H1 (cell line): ENCODE measurements at regions not wholly inside any gene's neighbourhood (a gene's known extent, or its start where the extent isn't known, plus 50 kb on each side); places are given as distances from the start of the nearest gene placed in this dataset.

ENCODE experiments used
- BRCA1 ChIP-seq: IDR thresholded peaks from 2 replicates; pipeline ENCODE4 v1.6.1; 2012; ENCODE audit warnings: low read depth, low read length, improper control_type of control experiment
- RAD21 ChIP-seq, 2 experiments: IDR thresholded peaks in 1 of 2; conservative IDR thresholded peaks in 1 of 2; 2 replicates each; pipeline ENCODE4 v1.6.1; 2011; ENCODE audit warnings: low read depth in 2 of 2, low read length in 2 of 2, improper control_type of control experiment in 1 of 2, inconsistent platforms in 1 of 2, mild to moderate bottlenecking in 1 of 2, moderate library complexity in 1 of 2
- TF ChIP-seq, protein P1 (sequence below): fragments of 300-600 bp; sonication (generic); IDR thresholded peaks from 2 replicates; pipeline ENCODE4 v1.7.1; 2012; ENCODE audit warnings: low read length, moderate library complexity, mild to moderate bottlenecking, inconsistent platforms; ENCODE audit not compliant: insufficient replicate concordance

DNA sequence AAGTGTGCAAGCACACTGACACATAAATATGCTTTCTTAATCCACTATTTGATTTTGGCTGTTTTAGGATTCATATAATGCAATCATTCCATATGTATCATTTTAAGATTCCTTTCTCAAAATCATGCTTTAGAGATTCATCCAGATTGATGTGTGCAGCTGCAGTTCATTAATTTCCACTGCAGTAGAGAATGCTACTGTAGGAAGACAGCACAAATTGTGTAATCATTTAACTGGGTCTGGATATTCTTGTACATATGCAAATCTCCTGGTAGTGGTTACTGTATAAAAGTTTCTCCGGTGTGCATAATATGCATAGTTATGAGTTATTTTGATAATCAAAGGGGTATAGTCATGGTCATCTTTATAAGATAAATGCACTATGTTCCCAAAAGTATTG is 502.5 kb upstream of the ACVR2A start (continued):
- TF ChIP-seq, protein P1, sequence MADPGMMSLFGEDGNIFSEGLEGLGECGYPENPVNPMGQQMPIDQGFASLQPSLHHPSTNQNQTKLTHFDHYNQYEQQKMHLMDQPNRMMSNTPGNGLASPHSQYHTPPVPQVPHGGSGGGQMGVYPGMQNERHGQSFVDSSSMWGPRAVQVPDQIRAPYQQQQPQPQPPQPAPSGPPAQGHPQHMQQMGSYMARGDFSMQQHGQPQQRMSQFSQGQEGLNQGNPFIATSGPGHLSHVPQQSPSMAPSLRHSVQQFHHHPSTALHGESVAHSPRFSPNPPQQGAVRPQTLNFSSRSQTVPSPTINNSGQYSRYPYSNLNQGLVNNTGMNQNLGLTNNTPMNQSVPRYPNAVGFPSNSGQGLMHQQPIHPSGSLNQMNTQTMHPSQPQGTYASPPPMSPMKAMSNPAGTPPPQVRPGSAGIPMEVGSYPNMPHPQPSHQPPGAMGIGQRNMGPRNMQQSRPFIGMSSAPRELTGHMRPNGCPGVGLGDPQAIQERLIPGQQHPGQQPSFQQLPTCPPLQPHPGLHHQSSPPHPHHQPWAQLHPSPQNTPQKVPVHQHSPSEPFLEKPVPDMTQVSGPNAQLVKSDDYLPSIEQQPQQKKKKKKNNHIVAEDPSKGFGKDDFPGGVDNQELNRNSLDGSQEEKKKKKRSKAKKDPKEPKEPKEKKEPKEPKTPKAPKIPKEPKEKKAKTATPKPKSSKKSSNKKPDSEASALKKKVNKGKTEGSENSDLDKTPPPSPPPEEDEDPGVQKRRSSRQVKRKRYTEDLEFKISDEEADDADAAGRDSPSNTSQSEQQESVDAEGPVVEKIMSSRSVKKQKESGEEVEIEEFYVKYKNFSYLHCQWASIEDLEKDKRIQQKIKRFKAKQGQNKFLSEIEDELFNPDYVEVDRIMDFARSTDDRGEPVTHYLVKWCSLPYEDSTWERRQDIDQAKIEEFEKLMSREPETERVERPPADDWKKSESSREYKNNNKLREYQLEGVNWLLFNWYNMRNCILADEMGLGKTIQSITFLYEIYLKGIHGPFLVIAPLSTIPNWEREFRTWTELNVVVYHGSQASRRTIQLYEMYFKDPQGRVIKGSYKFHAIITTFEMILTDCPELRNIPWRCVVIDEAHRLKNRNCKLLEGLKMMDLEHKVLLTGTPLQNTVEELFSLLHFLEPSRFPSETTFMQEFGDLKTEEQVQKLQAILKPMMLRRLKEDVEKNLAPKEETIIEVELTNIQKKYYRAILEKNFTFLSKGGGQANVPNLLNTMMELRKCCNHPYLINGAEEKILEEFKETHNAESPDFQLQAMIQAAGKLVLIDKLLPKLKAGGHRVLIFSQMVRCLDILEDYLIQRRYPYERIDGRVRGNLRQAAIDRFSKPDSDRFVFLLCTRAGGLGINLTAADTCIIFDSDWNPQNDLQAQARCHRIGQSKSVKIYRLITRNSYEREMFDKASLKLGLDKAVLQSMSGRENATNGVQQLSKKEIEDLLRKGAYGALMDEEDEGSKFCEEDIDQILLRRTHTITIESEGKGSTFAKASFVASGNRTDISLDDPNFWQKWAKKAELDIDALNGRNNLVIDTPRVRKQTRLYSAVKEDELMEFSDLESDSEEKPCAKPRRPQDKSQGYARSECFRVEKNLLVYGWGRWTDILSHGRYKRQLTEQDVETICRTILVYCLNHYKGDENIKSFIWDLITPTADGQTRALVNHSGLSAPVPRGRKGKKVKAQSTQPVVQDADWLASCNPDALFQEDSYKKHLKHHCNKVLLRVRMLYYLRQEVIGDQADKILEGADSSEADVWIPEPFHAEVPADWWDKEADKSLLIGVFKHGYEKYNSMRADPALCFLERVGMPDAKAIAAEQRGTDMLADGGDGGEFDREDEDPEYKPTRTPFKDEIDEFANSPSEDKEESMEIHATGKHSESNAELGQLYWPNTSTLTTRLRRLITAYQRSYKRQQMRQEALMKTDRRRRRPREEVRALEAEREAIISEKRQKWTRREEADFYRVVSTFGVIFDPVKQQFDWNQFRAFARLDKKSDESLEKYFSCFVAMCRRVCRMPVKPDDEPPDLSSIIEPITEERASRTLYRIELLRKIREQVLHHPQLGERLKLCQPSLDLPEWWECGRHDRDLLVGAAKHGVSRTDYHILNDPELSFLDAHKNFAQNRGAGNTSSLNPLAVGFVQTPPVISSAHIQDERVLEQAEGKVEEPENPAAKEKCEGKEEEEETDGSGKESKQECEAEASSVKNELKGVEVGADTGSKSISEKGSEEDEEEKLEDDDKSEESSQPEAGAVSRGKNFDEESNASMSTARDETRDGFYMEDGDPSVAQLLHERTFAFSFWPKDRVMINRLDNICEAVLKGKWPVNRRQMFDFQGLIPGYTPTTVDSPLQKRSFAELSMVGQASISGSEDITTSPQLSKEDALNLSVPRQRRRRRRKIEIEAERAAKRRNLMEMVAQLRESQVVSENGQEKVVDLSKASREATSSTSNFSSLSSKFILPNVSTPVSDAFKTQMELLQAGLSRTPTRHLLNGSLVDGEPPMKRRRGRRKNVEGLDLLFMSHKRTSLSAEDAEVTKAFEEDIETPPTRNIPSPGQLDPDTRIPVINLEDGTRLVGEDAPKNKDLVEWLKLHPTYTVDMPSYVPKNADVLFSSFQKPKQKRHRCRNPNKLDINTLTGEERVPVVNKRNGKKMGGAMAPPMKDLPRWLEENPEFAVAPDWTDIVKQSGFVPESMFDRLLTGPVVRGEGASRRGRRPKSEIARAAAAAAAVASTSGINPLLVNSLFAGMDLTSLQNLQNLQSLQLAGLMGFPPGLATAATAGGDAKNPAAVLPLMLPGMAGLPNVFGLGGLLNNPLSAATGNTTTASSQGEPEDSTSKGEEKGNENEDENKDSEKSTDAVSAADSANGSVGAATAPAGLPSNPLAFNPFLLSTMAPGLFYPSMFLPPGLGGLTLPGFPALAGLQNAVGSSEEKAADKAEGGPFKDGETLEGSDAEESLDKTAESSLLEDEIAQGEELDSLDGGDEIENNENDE, result no peak
- TF ChIP-seq BRCA1 (no peak), RAD21 (IDR thresholded peaks at IDR 0.05 in 1 of 2, conservative IDR thresholded peaks at IDR 0.05 in 1 of 2; ENCODE audit: low read depth in 2 of 2, low read length in 2 of 2) (no peak)
